Neuronal stem cell (in vitro differentiated cells): ENCODE measurements at regions not wholly inside any gene's neighbourhood (a gene's known extent, or its start where the extent isn't known, plus 50 kb on each side); places are given as distances from the start of the nearest gene placed in this dataset.
"Not testable (repeated sequence)": the region's sequence is repeated elsewhere in the genome, so short reads cannot be mapped to it uniquely, and the experiment has no call there.

Experiments
- DNase-seq: peaks from one replicate; pipeline ENCODE4 v3.0.0-alpha.2; 2013; ENCODE audit warnings: low spot score
- H2AFZ ChIP-seq: one replicate; pipeline ENCODE4 v1.6.1; 2013; ENCODE audit warnings: mild to moderate bottlenecking, low read length, inconsistent platforms
- H2AK5ac ChIP-seq: 2 replicates; pipeline ENCODE4 v1.6.1; 2013; ENCODE audit warnings: low read depth, mild to moderate bottlenecking, inconsistent platforms, low read length, moderate library complexity, mixed read lengths
- H2BK120ac ChIP-seq: 2 replicates; pipeline ENCODE4 v1.6.1; 2013; ENCODE audit warnings: low read depth, mild to moderate bottlenecking, inconsistent platforms, low read length, moderate library complexity, mixed read lengths
- H2BK12ac ChIP-seq: one replicate; pipeline ENCODE4 v1.6.1; 2013; ENCODE audit warnings: low read length, inconsistent platforms
- H2BK15ac ChIP-seq: 2 replicates; pipeline ENCODE4 v1.6.1; 2013; ENCODE audit warnings: mild to moderate bottlenecking, low read length, inconsistent platforms, mixed read lengths
- H2BK5ac ChIP-seq: one replicate; pipeline ENCODE4 v1.6.1; 2013; ENCODE audit warnings: inconsistent platforms, mild to moderate bottlenecking, low read length, moderate library complexity
- H3K14ac ChIP-seq: one replicate; pipeline ENCODE4 v1.6.1; 2013; ENCODE audit warnings: low read length, inconsistent platforms
- H3K18ac ChIP-seq: 2 replicates; pipeline ENCODE4 v1.6.1; 2013; ENCODE audit warnings: low read length, inconsistent platforms
- H3K23ac ChIP-seq: 2 replicates; pipeline ENCODE4 v1.6.1; 2013; ENCODE audit warnings: low read depth, mild to moderate bottlenecking, mixed read lengths, low read length, inconsistent platforms; ENCODE audit not compliant: poor library complexity
- H3K27ac ChIP-seq: replicated peaks from 3 replicates; pipeline ENCODE4 v1.5.1; 2013; ENCODE audit warnings: low read length, inconsistent platforms
- H3K27me3 ChIP-seq, 3 experiments: 2 replicates each; pipeline ENCODE4 v1.6.1; 2013; ENCODE audit warnings: low read length in 3 of 3, mild to moderate bottlenecking in 2 of 3, inconsistent platforms in 1 of 3, low read depth in 1 of 3, mixed read lengths in 1 of 3, moderate library complexity in 1 of 3; ENCODE audit not compliant: control insufficient read depth in 3 of 3, insufficient read depth in 3 of 3
- H3K36me3 ChIP-seq, 2 donors: replicated peaks in 1 of 2; 2 replicates each; pipeline ENCODE4 v1.6.1; 2013; ENCODE audit warnings: low read length in 2 of 2; ENCODE audit not compliant: control insufficient read depth in 2 of 2, insufficient read depth in 2 of 2
- H3K4ac ChIP-seq: 2 replicates; pipeline ENCODE4 v1.6.1; 2013; ENCODE audit warnings: inconsistent platforms, mild to moderate bottlenecking, low read length, moderate library complexity
- H3K4me1 ChIP-seq, 2 donors: 1 replicate in 1 of 2; 2 replicates in 1 of 2; pipeline ENCODE4 v1.6.1; 2013; ENCODE audit warnings: low read length in 2 of 2, low read depth in 1 of 2; ENCODE audit not compliant: control insufficient read depth in 2 of 2, insufficient read depth in 1 of 2
- H3K4me2 ChIP-seq: one replicate; pipeline ENCODE4 v1.6.1; 2013; ENCODE audit warnings: mild to moderate bottlenecking, low read length, inconsistent platforms; ENCODE audit not compliant: insufficient read depth, poor library complexity, severe bottlenecking
- H3K4me3 ChIP-seq, 2 donors: 2 replicates each; pipeline ENCODE4 v1.5.1; 2013; ENCODE audit warnings: low read length in 2 of 2, mild to moderate bottlenecking in 2 of 2, inconsistent platforms in 1 of 2, moderate library complexity in 1 of 2
- H3K79me1 ChIP-seq: one replicate; pipeline ENCODE4 v1.6.1; 2013; ENCODE audit warnings: low read depth, mild to moderate bottlenecking, inconsistent platforms, low read length, moderate library complexity
- H3K9ac ChIP-seq: one replicate; pipeline ENCODE4 v1.6.1; 2013; ENCODE audit warnings: mild to moderate bottlenecking, low read depth, low read length, inconsistent platforms; ENCODE audit not compliant: poor library complexity
- H3K9me3 ChIP-seq, 2 donors: replicated peaks in 1 of 2; 2 replicates each; pipeline versions ENCODE3 to v1.6.1; 2013; ENCODE audit warnings: low read length in 2 of 2, mild to moderate bottlenecking in 2 of 2, inconsistent platforms in 1 of 2, low read depth in 1 of 2, mixed read lengths in 1 of 2, moderate library complexity in 1 of 2; ENCODE audit not compliant: control insufficient read depth in 2 of 2, insufficient read depth in 1 of 2
- H4K8ac ChIP-seq: one replicate; pipeline ENCODE4 v1.6.1; 2013; ENCODE audit warnings: low read depth, mild to moderate bottlenecking, inconsistent platforms, low read length, moderate library complexity
- H4K91ac ChIP-seq: one replicate; pipeline ENCODE4 v1.6.1; 2013; ENCODE audit warnings: low read length, low read depth, mild to moderate bottlenecking, inconsistent platforms; ENCODE audit not compliant: poor library complexity
- WGBS, 2 donors: extraction: QIAGEN DNeasy Blood & Tissue Kit; methylation state at CpG; one replicate each; pipeline ENCODE4 v1.1.7; 2013; ENCODE audit warnings: missing lambda C conversion rate in 2 of 2, mixed read lengths in 1 of 2; ENCODE audit not compliant: insufficient read length in 2 of 2, insufficient replicate concordance in 1 of 2; ENCODE audit errors: extremely low coverage in 2 of 2; 5-methylcytosine and 5-hydroxymethylcytosine counted together

DNA sequence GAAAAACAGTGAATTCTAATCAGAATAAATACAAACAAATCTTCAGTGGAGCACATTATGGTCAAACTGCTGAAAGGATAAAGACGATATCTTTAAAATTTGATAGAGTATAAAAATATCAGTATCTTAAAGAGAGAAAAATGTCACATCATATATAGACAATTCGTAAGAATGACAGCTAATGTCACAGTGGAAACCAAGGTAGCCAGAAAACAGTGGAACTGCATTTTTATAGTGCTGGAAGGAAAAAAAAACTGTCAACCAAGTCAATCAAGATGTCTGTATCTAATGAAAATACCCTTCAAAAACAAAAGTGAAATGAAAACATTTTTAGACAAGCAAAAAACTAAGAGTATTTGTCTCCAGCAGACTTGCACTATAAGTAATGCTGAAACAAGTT lies 73.4 kb upstream of the HMGXB4 start:
- WGBS, 2 donors, result no CpG with 5 or more reads among the region's 2 CpGs
- H3K27ac ChIP-seq, result no peak overlapping the region
- no peaks in the 10 kb centered on the region for H3K27me3 ChIP-seq
- H3K14ac ChIP-seq, result no peak overlapping the region
- peaks cover 2% of the 10 kb centered on the region for H3K79me1 ChIP-seq
- no peak overlapping the region for H4K8ac ChIP-seq
- no peaks in the 10 kb centered on the region for H3K36me3 ChIP-seq
- H2BK12ac ChIP-seq, result no peak overlapping the region
- H3K23ac ChIP-seq, result no peak overlapping the region
- no peak overlapping the region for H3K18ac ChIP-seq
- H2BK15ac ChIP-seq, result no peak overlapping the region
- no peak overlapping the region for H2BK5ac ChIP-seq
- DNase-seq, result no peak
- no peak overlapping the region for H3K9ac ChIP-seq
- peaks cover 0 to 5% of the 10 kb centered on the region in 2 donors for H3K9me3 ChIP-seq
- no peak overlapping the region for H3K4me2 ChIP-seq
- no peak overlapping the region for H2BK120ac ChIP-seq
- no peak overlapping the region for H2AFZ ChIP-seq
- H3K4me1 ChIP-seq, result no peaks in the 10 kb centered on the region
- H4K91ac ChIP-seq, result no peak overlapping the region
- no peak overlapping the region for H3K4me3 ChIP-seq
- H3K4ac ChIP-seq, result no peak overlapping the region
- no peak overlapping the region for H2AK5ac ChIP-seq

- Histone ChIP-seq H2BK15ac (no peak overlapping the region), H4K8ac (no peak overlapping the region), H3K4me1 (no peaks in the 10 kb centered on the region), H3K36me3 (no peaks in the 10 kb centered on the region), H3K14ac (no peak overlapping the region), H3K79me1 (peaks cover 2% of the 10 kb centered on the region), H3K4me2 (no peak overlapping the region), H3K4ac (no peak overlapping the region), H2BK120ac (no peak overlapping the region), H3K27me3 (no peaks in the 10 kb centered on the region), H3K18ac (no peak overlapping the region), H2AK5ac (no peak overlapping the region), H2BK5ac (no peak overlapping the region), H4K91ac (no peak overlapping the region), H3K4me3 (no peak overlapping the region), H3K9me3 (peaks cover 0 to 13% of the 10 kb centered on the region in 2 donors), H3K9ac (no peak overlapping the region), H2BK12ac (no peak overlapping the region), H3K23ac (no peak overlapping the region), H3K27ac (no peak overlapping the region), H2AFZ (no peak overlapping the region)
- DNase-seq, result no peak
- no CpG with 5 or more reads among the region's 1 CpG for WGBS, 2 donors
Measured at GRCh38 chr22:35186492-35186891, 70.8 kb upstream of the HMGXB4 start.

GRCh38 chr22:35188930-35189329 lies 68.4 kb upstream of the HMGXB4 start:
- not testable (repeated sequence) for H3K27me3 ChIP-seq, H3K4ac ChIP-seq, H3K79me1 ChIP-seq, H3K4me1 ChIP-seq, H3K27ac ChIP-seq, H2BK12ac ChIP-seq, H2AK5ac ChIP-seq, H3K36me3 ChIP-seq, H4K8ac ChIP-seq, H3K4me3 ChIP-seq, H3K18ac ChIP-seq, H3K4me2 ChIP-seq, H2BK15ac ChIP-seq, H2AFZ ChIP-seq, H3K14ac ChIP-seq, DNase-seq, H2BK5ac ChIP-seq, H3K9ac ChIP-seq, H3K9me3 ChIP-seq, H4K91ac ChIP-seq, H2BK120ac ChIP-seq, H3K23ac ChIP-seq
- no CpG with 5 or more reads among the region's 1 CpG for WGBS, 2 donors

DNA sequence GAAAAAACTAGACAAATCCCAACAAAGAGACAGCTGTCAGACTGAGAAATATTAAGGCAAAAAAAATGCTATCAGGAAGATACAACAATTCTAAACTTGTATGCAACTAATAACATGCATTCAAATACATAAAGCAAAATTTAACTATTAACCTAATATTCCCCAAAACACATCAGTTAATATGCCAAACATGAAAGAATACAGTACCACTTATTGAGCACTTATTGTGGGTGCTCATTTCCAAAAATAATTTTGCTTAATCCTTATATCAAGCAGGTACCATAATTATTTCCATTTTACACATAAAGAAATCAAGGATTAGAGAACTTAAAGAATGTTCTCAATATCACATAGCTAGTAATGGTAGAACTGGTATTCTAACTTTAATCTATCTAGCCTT lies 67.7 kb upstream of the HMGXB4 start:
- no peaks in the 10 kb centered on the region for H3K36me3 ChIP-seq
- H3K23ac ChIP-seq, result no peak overlapping the region
- peaks cover 2% of the 10 kb centered on the region for H3K79me1 ChIP-seq
- no peak overlapping the region for H2BK12ac ChIP-seq
- no peak overlapping the region for H2AK5ac ChIP-seq
- H3K4ac ChIP-seq, result no peak overlapping the region
- no peak overlapping the region for H3K18ac ChIP-seq
- no peak overlapping the region for H3K14ac ChIP-seq
- no peak overlapping the region for H4K8ac ChIP-seq
- H3K27me3 ChIP-seq, result peaks cover 0 to under 1% (median 0%) of the 10 kb centered on the region in 3 experiments
- no peak overlapping the region for H2BK5ac ChIP-seq
- H3K4me2 ChIP-seq, result no peak overlapping the region
- no peak overlapping the region for H3K9ac ChIP-seq
- no peak overlapping the region for H3K27ac ChIP-seq
- no peak overlapping the region for H3K4me3 ChIP-seq
- H3K4me1 ChIP-seq, result no peaks in the 10 kb centered on the region
- no peak overlapping the region for H2BK15ac ChIP-seq
- peaks cover 0 to 10% of the 10 kb centered on the region in 2 donors for H3K9me3 ChIP-seq
- H4K91ac ChIP-seq, result no peak overlapping the region
- H2BK120ac ChIP-seq, result no peak overlapping the region
- H2AFZ ChIP-seq, result no peak overlapping the region
- no peak for DNase-seq
